Transverse colon (tissue), 3 donors: ENCODE measurements at regions not wholly inside any gene's neighbourhood (a gene's known extent, or its start where the extent isn't known, plus 50 kb on each side); places are given as distances from the start of the nearest gene placed in this dataset.

Experiments used
- POLR2A ChIP-seq: fragments of 450-650 bp; IDR thresholded peaks from one replicate; pipeline ENCODE4 v1.6.1; 2016; ENCODE audit warnings: antibody characterized with exemption, mild to moderate bottlenecking, moderate library complexity
- TF ChIP-seq, protein P1 (sequence below), 5 experiments: fragments of 200-600 bp in 3 of 5; fragments of 450-650 bp in 2 of 5; sonication (generic) in 3 of 5; IDR thresholded peaks; 1 replicate in 2 of 5; 2 replicates in 3 of 5; pipeline ENCODE4 v1.5.1; 2016 to 2017; ENCODE audit warnings: antibody characterized with exemption in 5 of 5, inconsistent platforms in 3 of 5, mild to moderate bottlenecking in 2 of 5, moderate library complexity in 1 of 5

DNA sequence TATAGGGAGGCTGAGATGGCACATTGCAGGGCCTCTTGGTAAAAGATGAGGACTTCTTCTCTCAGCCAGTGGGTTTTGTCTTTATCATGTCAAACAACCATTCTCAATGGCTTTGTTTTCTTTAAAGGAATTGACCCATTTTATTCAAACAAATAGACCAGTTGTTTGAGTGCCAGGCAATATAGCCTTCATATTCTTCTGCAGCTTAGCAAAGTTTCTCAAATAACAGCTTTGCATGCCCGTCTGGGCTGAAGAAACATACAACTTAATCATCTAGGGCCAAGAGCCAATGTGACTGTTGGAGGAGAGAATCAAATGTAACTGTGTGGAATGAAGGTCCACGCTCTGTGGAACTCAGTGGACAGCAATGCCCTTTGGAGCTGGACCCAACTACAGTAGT lies 57.4 kb upstream of the ADRA1B start:
- no peak for TF ChIP-seq POLR2A
- TF ChIP-seq, protein P1, sequence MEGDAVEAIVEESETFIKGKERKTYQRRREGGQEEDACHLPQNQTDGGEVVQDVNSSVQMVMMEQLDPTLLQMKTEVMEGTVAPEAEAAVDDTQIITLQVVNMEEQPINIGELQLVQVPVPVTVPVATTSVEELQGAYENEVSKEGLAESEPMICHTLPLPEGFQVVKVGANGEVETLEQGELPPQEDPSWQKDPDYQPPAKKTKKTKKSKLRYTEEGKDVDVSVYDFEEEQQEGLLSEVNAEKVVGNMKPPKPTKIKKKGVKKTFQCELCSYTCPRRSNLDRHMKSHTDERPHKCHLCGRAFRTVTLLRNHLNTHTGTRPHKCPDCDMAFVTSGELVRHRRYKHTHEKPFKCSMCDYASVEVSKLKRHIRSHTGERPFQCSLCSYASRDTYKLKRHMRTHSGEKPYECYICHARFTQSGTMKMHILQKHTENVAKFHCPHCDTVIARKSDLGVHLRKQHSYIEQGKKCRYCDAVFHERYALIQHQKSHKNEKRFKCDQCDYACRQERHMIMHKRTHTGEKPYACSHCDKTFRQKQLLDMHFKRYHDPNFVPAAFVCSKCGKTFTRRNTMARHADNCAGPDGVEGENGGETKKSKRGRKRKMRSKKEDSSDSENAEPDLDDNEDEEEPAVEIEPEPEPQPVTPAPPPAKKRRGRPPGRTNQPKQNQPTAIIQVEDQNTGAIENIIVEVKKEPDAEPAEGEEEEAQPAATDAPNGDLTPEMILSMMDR (IDR thresholded peaks at IDR 0.05): no peak
